ENCODE measurements at regions not wholly inside any gene's neighbourhood (a gene's known extent, or its start where the extent isn't known, plus 50 kb on each side); places are given as distances from the start of the nearest gene placed in this dataset.

DNA sequence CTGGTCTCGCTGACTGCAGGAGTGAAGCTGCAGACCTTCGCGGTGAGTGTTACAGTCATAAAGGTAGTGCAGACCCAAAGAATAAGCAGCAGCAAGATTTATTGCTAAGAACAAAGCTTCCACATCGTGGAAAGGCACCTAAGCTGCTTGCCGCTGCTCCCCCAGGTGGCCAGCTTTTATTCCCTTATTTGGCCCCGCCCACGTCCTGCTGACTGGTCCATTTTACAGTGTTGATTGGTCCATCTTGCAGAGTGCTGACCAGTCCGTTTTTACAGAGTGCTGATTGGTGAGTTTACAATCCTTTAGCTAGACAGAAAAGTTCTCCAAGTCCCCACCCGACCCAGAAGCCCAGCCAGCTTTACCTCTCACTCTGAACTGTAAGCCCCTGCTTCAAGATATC, 227.8 kb downstream of the ABCC12 start:
- Mint-ChIP-seq H3K27ac (ENCODE audit: unreplicated experiment) (no peak overlapping the region), H3K4me1 (ENCODE audit: low read depth) (no peaks in the 10 kb centered on the region), H3K9me3 (ENCODE audit: low read depth) (peaks cover 5% of the 10 kb centered on the region), H3K27me3 (ENCODE audit: low read depth) (no peaks in the 10 kb centered on the region), H3K4me3 (ENCODE audit: unreplicated experiment) (no peak overlapping the region), H3K36me3 (ENCODE audit: low read depth) (no peaks in the 10 kb centered on the region)
- peak; percentile 18 for TF ChIP-seq CTCF (IDR thresholded peaks at IDR 0.05)
- DNase-seq (ENCODE audit: low spot score): no peak

DNA sequence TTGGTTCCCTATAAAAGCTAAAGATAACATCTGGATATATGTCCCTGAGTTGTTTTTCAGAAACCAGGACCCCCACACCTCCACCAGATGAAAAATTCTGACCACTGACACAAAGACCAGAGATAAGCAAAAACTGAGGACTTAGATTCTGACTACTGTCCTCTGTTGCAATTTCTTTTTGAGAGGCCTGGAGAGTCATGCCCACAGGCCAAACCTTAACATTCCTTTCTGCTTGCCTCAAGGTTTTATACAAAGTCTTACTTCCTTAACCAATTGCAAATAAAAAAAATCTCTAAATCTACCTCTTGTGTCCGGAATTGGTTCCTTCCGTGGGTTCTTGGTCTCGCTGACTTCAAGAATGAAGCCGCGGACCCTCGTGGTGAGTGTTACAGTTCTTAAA, 228.5 kb downstream of the ABCC12 start:
- no peak overlapping the region for H3K4me3 Mint-ChIP-seq (ENCODE audit: unreplicated experiment)
- H3K36me3 Mint-ChIP-seq (ENCODE audit: low read depth): no peaks in the 10 kb centered on the region
- TF ChIP-seq CTCF (IDR thresholded peaks at IDR 0.05): no peak
- peaks cover 2% of the 10 kb centered on the region for H3K9me3 Mint-ChIP-seq (ENCODE audit: low read depth)
- H3K27me3 Mint-ChIP-seq (ENCODE audit: low read depth): no peaks in the 10 kb centered on the region
- no peak overlapping the region for H3K27ac Mint-ChIP-seq (ENCODE audit: unreplicated experiment)
- DNase-seq (ENCODE audit: low spot score): no peak
- no peaks in the 10 kb centered on the region for H3K4me1 Mint-ChIP-seq (ENCODE audit: low read depth)

DNA sequence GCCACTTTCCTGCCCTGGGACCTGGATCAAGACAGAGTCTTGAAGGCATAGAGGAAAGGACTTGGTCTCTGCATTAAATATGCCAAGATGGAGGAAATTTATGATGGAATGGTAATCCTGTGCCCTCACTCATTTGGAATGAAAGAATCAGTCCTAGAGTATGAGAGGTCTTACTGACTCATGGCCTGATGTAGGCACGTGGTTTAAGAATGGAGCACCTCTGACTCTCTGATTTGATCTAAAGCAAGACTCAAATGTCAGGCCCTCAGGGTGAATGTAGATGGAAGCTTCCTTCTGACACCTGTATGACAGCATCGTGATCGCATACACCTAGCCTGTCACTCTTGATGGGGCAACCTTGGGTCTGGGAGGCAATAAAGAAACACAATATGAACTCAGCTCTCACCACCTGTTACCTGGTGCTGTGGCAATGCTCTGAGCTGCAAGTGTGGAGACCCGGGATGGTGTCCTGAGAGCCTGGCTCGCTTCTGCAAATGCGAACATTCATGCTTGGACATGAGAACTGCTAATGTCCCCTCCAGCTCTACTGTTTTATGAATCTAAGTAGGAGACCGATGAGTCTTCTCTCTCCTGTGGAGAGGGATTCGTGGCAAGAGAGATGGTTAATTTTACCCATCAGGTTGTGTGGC, 229.9 kb downstream of the ABCC12 start:
- H3K27ac Mint-ChIP-seq (ENCODE audit: unreplicated experiment): no peak overlapping the region
- H3K4me1 Mint-ChIP-seq (ENCODE audit: low read depth): no peaks in the 10 kb centered on the region
- no peaks in the 10 kb centered on the region for H3K36me3 Mint-ChIP-seq (ENCODE audit: low read depth)
- TF ChIP-seq CTCF (IDR thresholded peaks at IDR 0.05): no peak
- DNase-seq (ENCODE audit: low spot score): no peak
- H3K27me3 Mint-ChIP-seq (ENCODE audit: low read depth): no peaks in the 10 kb centered on the region
- H3K4me3 Mint-ChIP-seq (ENCODE audit: unreplicated experiment): no peak overlapping the region
- no peaks in the 10 kb centered on the region for H3K9me3 Mint-ChIP-seq (ENCODE audit: low read depth)

DNA sequence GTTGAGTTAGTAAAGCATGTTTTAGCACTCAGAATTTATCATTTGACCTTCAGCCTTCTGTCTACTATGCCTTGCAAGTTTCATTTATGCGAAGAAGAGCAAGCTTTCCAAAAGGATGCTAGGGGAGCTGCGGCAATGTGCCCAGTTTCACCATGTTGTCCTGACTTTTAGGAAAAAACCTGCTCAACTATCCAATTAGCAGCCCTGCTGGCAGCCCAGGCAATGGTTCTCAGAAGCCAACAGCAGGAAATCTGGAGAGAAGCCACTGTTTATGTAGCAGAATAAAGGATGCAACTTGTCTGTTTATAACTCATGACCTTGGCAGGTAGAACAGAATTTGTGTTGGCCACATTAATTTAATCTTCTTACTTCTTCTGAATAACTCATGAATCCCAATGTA, 230.8 kb downstream of the ABCC12 start:
- H3K4me1 Mint-ChIP-seq (ENCODE audit: low read depth): no peaks in the 10 kb centered on the region
- H3K27ac Mint-ChIP-seq (ENCODE audit: unreplicated experiment): no peak overlapping the region
- peaks cover 2% of the 10 kb centered on the region for H3K27me3 Mint-ChIP-seq (ENCODE audit: low read depth)
- H3K9me3 Mint-ChIP-seq (ENCODE audit: low read depth): no peaks in the 10 kb centered on the region
- no peaks in the 10 kb centered on the region for H3K36me3 Mint-ChIP-seq (ENCODE audit: low read depth)
- TF ChIP-seq CTCF (IDR thresholded peaks at IDR 0.05): no peak
- no peak overlapping the region for H3K4me3 Mint-ChIP-seq (ENCODE audit: unreplicated experiment)
- DNase-seq (ENCODE audit: low spot score): no peak

GRCh38 chr16:47921535-47921934, 234.3 kb downstream of the ABCC12 start:
- TF ChIP-seq CTCF (IDR thresholded peaks at IDR 0.05): no peak
- Mint-ChIP-seq H3K36me3 (ENCODE audit: low read depth) (no peaks in the 10 kb centered on the region), H3K27me3 (ENCODE audit: low read depth) (peaks cover 3% of the 10 kb centered on the region), H3K27ac (ENCODE audit: unreplicated experiment) (no peak overlapping the region), H3K4me1 (ENCODE audit: low read depth) (peaks cover under 1% of the 10 kb centered on the region), H3K4me3 (ENCODE audit: unreplicated experiment) (no peak overlapping the region), H3K9me3 (ENCODE audit: low read depth) (no peaks in the 10 kb centered on the region)
- no peak for DNase-seq (ENCODE audit: low spot score)
